Tibial artery (tissue), 4 donors: ENCODE measurements at regions not wholly inside any gene's neighbourhood (a gene's known extent, or its start where the extent isn't known, plus 50 kb on each side); places are given as distances from the start of the nearest gene placed in this dataset.

ENCODE experiments used
- DNase-seq, 2 donors: peaks; one replicate each; pipeline ENCODE4 v3.0.0-alpha.2; 2019
- H3K27ac ChIP-seq, 2 donors: fragments of 200-600 bp; sonication (generic) in 1 of 2; 1 replicate in 1 of 2; 2 replicates in 1 of 2; pipeline ENCODE4 v1.5.1; 2018 to 2019; ENCODE audit warnings: mild to moderate bottlenecking in 1 of 2
- H3K27me3 ChIP-seq, 2 donors: fragments of 200-600 bp; sonication (generic) in 1 of 2; one replicate each; pipeline versions ENCODE4 v1.5.1 to v1.6.0; 2016 to 2019
- H3K36me3 ChIP-seq, 3 donors: fragments of 200-600 bp; sonication (generic) in 2 of 3; one replicate each; pipeline ENCODE4 v1.5.1; 2016 to 2019; ENCODE audit warnings: mild to moderate bottlenecking in 2 of 3
- H3K4me1 ChIP-seq, 4 donors: fragments of 200-600 bp; sonication (generic) in 2 of 4; 1 replicate in 3 of 4; 2 replicates in 1 of 4; pipeline ENCODE4 v1.5.1; 2016 to 2019
- H3K4me3 ChIP-seq, 2 donors: fragments of 200-600 bp; sonication (generic) in 1 of 2; 1 replicate in 1 of 2; 2 replicates in 1 of 2; pipeline ENCODE4 v1.5.1; 2018 to 2019; ENCODE audit warnings: mild to moderate bottlenecking in 2 of 2
- H3K9me3 ChIP-seq, 3 donors: fragments of 200-600 bp; sonication (generic) in 1 of 3; one replicate each; pipeline ENCODE4 v1.5.1; 2016 to 2019
- CTCF ChIP-seq, 2 experiments: fragments of 200-600 bp in 1 of 2; fragments of 450-650 bp in 1 of 2; IDR thresholded peaks; one replicate each; pipeline ENCODE4 v1.5.1; 2017 to 2019; ENCODE audit warnings: antibody characterized with exemption in 2 of 2, mild to moderate bottlenecking in 1 of 2, moderate library complexity in 1 of 2
- intact Hi-C: fragments of 100-400 bp; cut with DNase I; formaldehyde crosslinking; loops from one replicate; pipeline ENCODE4 v1.15.0; 2023; ENCODE audit warnings: low total_unique reads

- no peak for TF ChIP-seq CTCF (IDR thresholded peaks at IDR 0.05)
- no peak for DNase-seq
These were observed 290.6 kb upstream of the UMPS start for GRCh38 chr3:124439603-124440002.

GRCh38 chr3:124441766-124442165, 288.5 kb upstream of the UMPS start:
- Histone ChIP-seq H3K9me3 (no peaks in the 10 kb centered on the region), H3K36me3 (peaks cover 38 to 65% (median 61%) of the 10 kb centered on the region in 3 donors), H3K4me3 (no peak overlapping the region), H3K27ac (no peak overlapping the region), H3K27me3 (no peaks in the 10 kb centered on the region), H3K4me1 (no peaks in the 10 kb centered on the region)
- intact Hi-C loops = no loop called here
- no peak for DNase-seq
- no peak for TF ChIP-seq CTCF (IDR thresholded peaks at IDR 0.05)

More at GRCh38 chr3:124439603-124440002, 290.6 kb upstream of the UMPS start:
- H3K36me3 ChIP-seq = peaks cover 35 to 69% (median 55%) of the 10 kb centered on the region in 3 donors
- intact Hi-C loops = no loop called here
- H3K27ac ChIP-seq = no peak overlapping the region
- no peaks in the 10 kb centered on the region for H3K4me1 ChIP-seq
- H3K4me3 ChIP-seq = no peak overlapping the region
- no peaks in the 10 kb centered on the region for H3K9me3 ChIP-seq
- no peaks in the 10 kb centered on the region for H3K27me3 ChIP-seq

GRCh38 chr3:124442463-124442862, 287.8 kb upstream of the UMPS start:
- Histone ChIP-seq H3K27me3 (no peaks in the 10 kb centered on the region), H3K27ac (no peak overlapping the region), H3K36me3 (peaks cover 45 to 72% (median 68%) of the 10 kb centered on the region in 3 donors), H3K9me3 (no peaks in the 10 kb centered on the region), H3K4me3 (no peak overlapping the region), H3K4me1 (no peaks in the 10 kb centered on the region)
- intact Hi-C loops = no loop called here
- TF ChIP-seq CTCF (IDR thresholded peaks at IDR 0.05) = no peak
- no peak for DNase-seq

- Histone ChIP-seq H3K27ac (no peak overlapping the region), H3K4me1 (no peaks in the 10 kb centered on the region), H3K36me3 (peaks cover 50 to 81% (median 70%) of the 10 kb centered on the region in 3 donors), H3K9me3 (no peaks in the 10 kb centered on the region), H3K4me3 (no peak overlapping the region), H3K27me3 (no peaks in the 10 kb centered on the region)
- no peak for TF ChIP-seq CTCF (IDR thresholded peaks at IDR 0.05)
- intact Hi-C loops = no loop called here
- DNase-seq = no peak
These were observed 286.8 kb upstream of the UMPS start for GRCh38 chr3:124443446-124443845.

- TF ChIP-seq CTCF (IDR thresholded peaks at IDR 0.05) = no peak
- intact Hi-C loops = no loop called here
- Histone ChIP-seq H3K27me3 (no peaks in the 10 kb centered on the region), H3K4me3 (no peak overlapping the region), H3K9me3 (no peaks in the 10 kb centered on the region), H3K4me1 (no peaks in the 10 kb centered on the region), H3K36me3 (peaks cover 49 to 79% (median 64%) of the 10 kb centered on the region in 3 donors), H3K27ac (no peak overlapping the region)
- no peak for DNase-seq
These were observed 286.2 kb upstream of the UMPS start for GRCh38 chr3:124444075-124444474.

GRCh38 chr3:124444896-124445295, 285.4 kb upstream of the UMPS start:
- Histone ChIP-seq H3K9me3 (no peaks in the 10 kb centered on the region), H3K4me3 (no peak overlapping the region), H3K36me3 (peaks cover 47 to 81% (median 63%) of the 10 kb centered on the region in 3 donors), H3K27me3 (no peaks in the 10 kb centered on the region), H3K4me1 (no peaks in the 10 kb centered on the region), H3K27ac (no peak overlapping the region)
- no peak for DNase-seq
- no peak for TF ChIP-seq CTCF (IDR thresholded peaks at IDR 0.05)
- intact Hi-C loops = no loop called here
